T-helper 1 cell treated with Interleukin-12 subunit alpha and Interleukin-12 subunit beta and Interleukin-4 antibody, amounts not matched to agents 30 μg/mL and 1 μg/mL, for 36 hours (primary cell): ENCODE measurements at regions not wholly inside any gene's neighbourhood (a gene's known extent, or its start where the extent isn't known, plus 50 kb on each side); places are given as distances from the start of the nearest gene placed in this dataset.

Experiments
- H3K27ac Mint-ChIP-seq: one replicate; pipeline ENCODE4 v1.8.0; 2021; ENCODE audit warnings: mild to moderate bottlenecking, mixed read lengths
- H3K27me3 Mint-ChIP-seq: one replicate; pipeline ENCODE4 v1.8.0; 2021; ENCODE audit warnings: low read depth, mixed read lengths
- H3K36me3 Mint-ChIP-seq: one replicate; pipeline ENCODE4 v1.8.0; 2021; ENCODE audit warnings: low read depth, mixed read lengths
- H3K4me1 Mint-ChIP-seq: one replicate; pipeline ENCODE4 v1.8.0; 2021; ENCODE audit warnings: low read depth, mixed read lengths
- H3K4me3 Mint-ChIP-seq: one replicate; pipeline ENCODE4 v1.8.0; 2021; ENCODE audit warnings: mild to moderate bottlenecking, moderate library complexity, mixed read lengths
- H3K9me3 Mint-ChIP-seq: one replicate; pipeline ENCODE4 v1.8.0; 2021; ENCODE audit warnings: mixed read lengths

DNA sequence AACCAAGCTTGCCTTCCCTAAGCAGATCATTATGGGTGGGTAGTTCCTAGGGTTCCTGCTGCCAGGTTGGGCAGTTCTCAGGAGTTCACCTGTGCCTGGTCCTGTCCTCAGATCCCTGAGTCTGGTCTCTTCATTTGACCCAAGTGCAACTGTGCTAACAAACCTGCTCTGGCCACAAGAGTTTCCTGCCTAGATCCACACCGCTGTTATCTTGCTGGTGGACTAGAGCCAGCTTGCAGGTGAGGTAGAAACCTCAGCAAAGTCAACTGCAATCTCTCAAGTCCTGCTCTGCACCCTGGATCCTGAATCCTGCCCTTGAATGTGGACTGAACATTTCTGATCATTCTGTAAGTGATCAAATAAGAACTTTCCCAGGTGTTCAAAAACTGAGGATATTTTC, 191.8 kb upstream of the LRFN2 start:
- no peak overlapping the region for H3K4me3 Mint-ChIP-seq
- no peaks in the 10 kb centered on the region for H3K4me1 Mint-ChIP-seq
- no peaks in the 10 kb centered on the region for H3K36me3 Mint-ChIP-seq
- no peaks in the 10 kb centered on the region for H3K9me3 Mint-ChIP-seq
- no peak overlapping the region for H3K27ac Mint-ChIP-seq
- H3K27me3 Mint-ChIP-seq = peaks cover 14% of the 10 kb centered on the region

DNA sequence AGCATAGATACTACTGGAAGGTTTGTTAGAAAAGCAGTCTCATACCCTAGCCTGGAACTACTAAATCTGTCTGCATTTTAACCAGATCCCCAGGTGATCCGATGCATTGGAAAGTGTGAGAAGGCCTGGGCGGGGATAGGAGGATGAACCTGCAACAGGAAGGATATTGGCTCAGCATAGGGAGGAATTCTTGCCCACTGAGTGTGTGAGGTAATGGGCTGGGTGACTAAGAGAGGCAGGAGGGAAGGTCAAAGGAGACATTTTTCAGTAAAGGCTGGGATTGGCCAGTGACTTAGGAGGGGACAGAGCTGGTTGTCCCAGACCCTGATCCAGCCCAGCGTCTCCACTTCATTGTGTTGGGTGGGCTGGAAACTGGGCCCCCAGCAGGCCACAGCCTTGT, 191.0 kb upstream of the LRFN2 start:
- Mint-ChIP-seq H3K9me3 (no peaks in the 10 kb centered on the region), H3K27me3 (peaks cover 11% of the 10 kb centered on the region), H3K4me1 (no peaks in the 10 kb centered on the region), H3K4me3 (no peak overlapping the region), H3K27ac (no peak overlapping the region), H3K36me3 (no peaks in the 10 kb centered on the region)

DNA sequence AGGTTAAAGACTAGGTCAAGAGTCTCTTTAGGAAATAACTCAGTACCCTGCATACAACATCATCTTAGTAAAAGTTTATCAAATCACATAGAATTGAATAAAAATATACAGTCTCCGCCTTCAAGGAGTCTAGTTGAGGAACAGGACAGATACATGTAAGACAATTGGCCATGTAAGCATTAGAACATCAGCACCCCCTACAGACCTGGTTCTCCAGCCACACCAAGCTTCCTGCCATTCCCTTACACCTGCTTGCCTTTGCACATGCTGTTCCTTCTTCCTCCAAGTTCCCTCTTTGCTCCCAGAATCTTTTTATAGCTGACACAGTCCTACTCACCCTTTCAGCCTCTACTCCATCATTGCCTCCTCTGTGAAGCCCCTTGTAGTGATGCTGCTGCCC, 187.8 kb upstream of the LRFN2 start:
- no peaks in the 10 kb centered on the region for H3K36me3 Mint-ChIP-seq
- H3K4me1 Mint-ChIP-seq = no peaks in the 10 kb centered on the region
- H3K4me3 Mint-ChIP-seq = no peak overlapping the region
- peaks cover 24% of the 10 kb centered on the region for H3K27me3 Mint-ChIP-seq
- no peaks in the 10 kb centered on the region for H3K9me3 Mint-ChIP-seq
- no peak overlapping the region for H3K27ac Mint-ChIP-seq

DNA sequence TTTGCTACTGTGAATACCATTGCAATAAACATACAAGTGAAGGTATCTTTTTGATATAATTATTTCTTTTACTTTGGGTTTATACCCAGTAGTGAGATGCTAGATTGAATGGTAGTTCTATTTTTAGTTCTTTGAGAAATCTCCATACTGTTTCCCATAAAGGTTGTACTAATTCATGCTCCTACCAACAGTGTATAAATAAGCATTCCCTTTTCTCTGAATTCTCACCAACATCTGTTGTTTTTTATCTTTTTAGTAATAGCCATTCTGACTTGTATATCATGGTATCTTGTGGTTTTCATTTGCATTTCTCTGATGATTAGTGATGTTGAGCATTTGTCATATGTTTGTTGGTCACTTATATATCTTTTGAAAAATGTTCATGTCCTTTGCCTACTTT, 183.6 kb upstream of the LRFN2 start:
- H3K4me3 Mint-ChIP-seq = no peak overlapping the region
- H3K36me3 Mint-ChIP-seq = no peaks in the 10 kb centered on the region
- H3K27ac Mint-ChIP-seq = no peak overlapping the region
- peaks cover 44% of the 10 kb centered on the region for H3K27me3 Mint-ChIP-seq
- H3K4me1 Mint-ChIP-seq = no peaks in the 10 kb centered on the region
- no peaks in the 10 kb centered on the region for H3K9me3 Mint-ChIP-seq

DNA sequence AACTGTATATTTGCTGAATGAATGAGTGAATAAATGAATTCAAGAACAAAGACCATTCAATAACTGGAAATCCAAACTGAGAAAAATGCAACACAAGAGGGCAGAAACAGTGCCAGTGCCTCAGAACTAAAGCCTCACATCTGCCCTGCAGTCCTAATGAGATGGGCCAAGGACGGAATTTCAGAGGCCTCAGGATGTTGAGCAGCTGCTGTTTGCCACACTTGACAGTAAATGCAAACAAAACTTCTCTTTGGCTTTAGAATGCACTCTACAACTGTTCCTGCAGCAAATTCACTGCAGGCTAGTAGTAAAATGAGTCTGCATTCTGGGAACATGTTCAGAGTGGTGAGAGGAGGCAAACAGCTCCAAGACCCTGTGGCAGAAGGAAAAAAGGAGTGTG, 177.6 kb upstream of the LRFN2 start:
- Mint-ChIP-seq H3K4me3 (no peak overlapping the region), H3K9me3 (no peaks in the 10 kb centered on the region), H3K27me3 (peaks cover 22% of the 10 kb centered on the region), H3K4me1 (no peaks in the 10 kb centered on the region), H3K27ac (no peak overlapping the region), H3K36me3 (no peaks in the 10 kb centered on the region)

DNA sequence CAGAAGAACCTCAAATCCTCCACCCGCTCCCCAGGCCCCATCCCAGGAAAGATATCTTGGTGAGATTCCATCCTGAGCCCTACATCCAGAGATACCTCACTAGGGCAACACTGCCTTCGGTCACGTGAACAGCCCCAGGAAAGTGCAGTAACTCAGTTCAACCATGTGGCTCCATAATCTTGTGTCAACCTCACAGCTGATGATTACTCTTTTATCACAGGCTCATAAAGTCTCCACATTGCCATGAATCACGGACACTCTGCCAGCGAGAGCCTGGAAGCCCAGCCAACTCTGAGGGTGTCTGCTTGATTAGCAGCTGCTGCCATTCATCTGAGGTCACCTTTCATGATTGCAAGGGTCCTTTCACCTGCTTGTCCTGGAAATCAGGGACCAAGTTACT, 175.8 kb upstream of the LRFN2 start:
- Mint-ChIP-seq H3K4me3 (no peak overlapping the region), H3K27me3 (peaks cover 30% of the 10 kb centered on the region), H3K36me3 (no peaks in the 10 kb centered on the region), H3K9me3 (no peaks in the 10 kb centered on the region), H3K27ac (no peak overlapping the region), H3K4me1 (no peaks in the 10 kb centered on the region)

DNA sequence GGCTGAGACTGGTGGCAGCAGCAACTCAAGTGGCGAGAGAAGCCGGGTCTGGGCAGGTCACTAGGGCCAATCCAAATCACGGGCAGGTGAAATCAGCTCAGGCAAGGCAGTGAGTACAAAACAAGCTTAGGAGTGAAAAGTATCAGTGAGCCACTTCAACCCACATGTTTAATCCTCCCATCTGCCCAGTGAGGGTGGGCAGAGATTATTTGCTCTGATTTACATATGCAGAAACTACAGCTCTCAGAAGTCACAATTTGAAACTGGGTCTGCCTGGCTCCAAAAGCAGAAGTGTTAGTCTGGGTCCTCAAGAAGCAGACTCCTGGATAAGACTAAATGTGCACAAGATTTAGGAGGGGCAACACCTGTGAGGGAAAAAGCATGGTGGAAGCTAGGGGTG, 173.7 kb upstream of the LRFN2 start:
- Mint-ChIP-seq H3K27me3 (peaks cover 34% of the 10 kb centered on the region), H3K36me3 (no peaks in the 10 kb centered on the region), H3K27ac (no peak overlapping the region), H3K4me3 (no peak overlapping the region), H3K4me1 (no peaks in the 10 kb centered on the region), H3K9me3 (no peaks in the 10 kb centered on the region)

DNA sequence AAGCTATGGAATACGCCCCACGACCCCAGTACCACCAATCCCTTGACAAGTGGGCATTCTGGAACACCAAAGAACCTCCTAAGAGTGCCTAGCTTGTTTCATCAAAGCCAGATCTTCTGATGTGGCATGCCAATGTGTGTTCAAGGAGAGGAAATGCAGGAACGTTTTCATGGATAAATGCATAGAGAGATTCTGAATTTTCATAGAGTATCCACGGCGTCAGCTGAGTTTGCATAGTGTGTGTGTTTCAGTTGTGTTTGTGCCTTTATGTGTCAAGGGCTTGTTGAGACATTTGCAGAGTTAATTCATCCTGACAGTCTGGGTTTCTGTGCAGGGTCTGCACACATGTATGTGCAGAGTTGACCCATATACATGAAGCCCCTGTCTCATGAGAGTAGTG, 172.7 kb upstream of the LRFN2 start:
- Mint-ChIP-seq H3K27ac (no peak overlapping the region), H3K4me3 (no peak overlapping the region)

DNA sequence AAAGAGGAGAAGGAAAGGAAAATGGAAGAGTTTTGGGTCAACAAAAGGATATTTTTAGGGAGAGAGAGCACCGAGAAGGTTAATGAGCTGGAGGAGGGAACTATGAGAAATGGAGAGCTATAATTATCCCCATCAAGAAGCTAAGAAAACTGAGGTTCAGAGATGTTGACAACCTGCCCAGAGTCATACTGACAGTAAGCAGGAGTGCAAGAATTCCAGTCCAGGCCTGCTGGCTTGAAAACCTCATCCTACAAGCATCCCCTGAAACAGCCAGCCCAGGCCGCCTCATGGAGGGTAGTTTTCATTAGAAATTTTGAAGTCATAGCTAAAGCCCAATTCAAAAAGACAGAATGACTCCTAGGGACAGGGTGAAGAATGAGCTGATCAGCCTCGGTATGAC, 172.1 kb upstream of the LRFN2 start:
- Mint-ChIP-seq H3K4me1 (no peaks in the 10 kb centered on the region), H3K27ac (no peak overlapping the region), H3K27me3 (peaks cover 43% of the 10 kb centered on the region), H3K9me3 (no peaks in the 10 kb centered on the region), H3K4me3 (no peak overlapping the region), H3K36me3 (no peaks in the 10 kb centered on the region)

More for the DNA sequence above, 172.7 kb upstream of the LRFN2 start:
- H3K27me3 Mint-ChIP-seq = peaks cover 43% of the 10 kb centered on the region
- no peaks in the 10 kb centered on the region for H3K4me1 Mint-ChIP-seq
- no peaks in the 10 kb centered on the region for H3K9me3 Mint-ChIP-seq
- no peaks in the 10 kb centered on the region for H3K36me3 Mint-ChIP-seq

DNA sequence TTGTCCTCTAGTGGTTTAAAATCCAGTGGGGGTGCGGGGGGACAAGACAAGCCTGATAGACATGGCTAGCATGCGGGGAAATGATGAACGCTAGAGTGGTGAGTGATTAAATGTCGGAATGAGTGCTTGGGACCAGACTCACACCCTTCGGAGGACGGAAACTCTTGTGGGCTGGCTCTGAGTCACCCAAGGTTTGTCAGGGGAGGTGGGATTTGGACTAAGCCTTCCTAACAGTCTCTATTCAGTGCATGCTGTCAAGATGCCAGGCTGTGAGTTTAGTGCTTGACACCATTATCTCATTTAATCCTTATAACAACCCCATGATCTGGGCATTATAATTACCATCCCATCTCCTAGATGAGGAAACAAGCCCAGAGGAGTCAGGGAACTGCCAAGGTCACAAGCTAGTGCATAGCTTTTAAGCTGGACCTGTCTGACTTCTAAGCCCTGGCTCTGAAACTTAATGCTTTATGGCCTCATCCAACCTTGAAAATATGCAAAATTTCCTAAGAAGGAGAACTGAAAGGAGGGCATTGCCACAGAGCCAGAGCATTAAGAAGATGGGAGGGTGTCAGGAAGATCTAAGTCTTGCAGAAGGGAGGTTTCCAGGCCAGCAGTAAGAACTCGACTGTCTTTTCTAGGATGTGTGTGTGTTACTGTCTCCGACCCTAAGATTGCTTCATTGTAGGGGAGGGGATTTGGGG, 168.7 kb upstream of the LRFN2 start:
- H3K9me3 Mint-ChIP-seq = no peaks in the 10 kb centered on the region
- no peaks in the 10 kb centered on the region for H3K36me3 Mint-ChIP-seq
- H3K27me3 Mint-ChIP-seq = peaks cover 52% of the 10 kb centered on the region
- no peaks in the 10 kb centered on the region for H3K4me1 Mint-ChIP-seq
- H3K27ac Mint-ChIP-seq = no peak overlapping the region
- no peak overlapping the region for H3K4me3 Mint-ChIP-seq

DNA sequence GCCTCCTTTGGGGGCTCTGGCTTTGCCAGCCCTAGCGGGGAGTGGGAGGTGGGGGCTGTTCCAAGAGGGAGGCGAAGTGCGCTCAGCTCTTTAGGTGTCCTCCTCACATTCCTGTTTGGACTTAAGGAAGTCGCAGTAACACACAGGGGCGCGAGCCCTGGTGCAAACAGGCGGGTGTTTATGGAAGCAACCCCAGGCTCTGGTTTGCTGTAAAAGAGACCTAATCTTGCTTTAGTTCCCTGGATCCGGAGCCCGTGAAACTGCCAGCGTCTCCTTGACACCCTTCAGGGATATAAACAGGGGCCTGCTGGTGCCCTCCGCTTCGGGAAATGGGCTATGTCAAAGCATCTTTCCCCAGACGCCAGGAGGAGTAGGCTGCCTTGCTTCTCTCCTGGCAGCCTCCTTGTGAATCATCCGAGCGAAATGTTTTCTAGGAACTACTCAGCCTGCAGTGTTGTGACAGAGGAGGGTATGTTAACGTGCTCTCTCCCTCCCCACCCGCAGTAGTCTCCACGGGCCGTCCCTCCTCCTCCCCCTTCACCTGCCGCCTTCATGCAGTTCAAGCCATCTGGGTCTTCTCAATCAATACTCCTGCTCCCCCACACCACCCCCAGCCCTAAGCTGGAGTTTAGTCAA, 168.0 kb upstream of the LRFN2 start:
- Mint-ChIP-seq H3K27me3 (peaks cover 53% of the 10 kb centered on the region), H3K4me3 (no peak overlapping the region), H3K9me3 (no peaks in the 10 kb centered on the region), H3K27ac (no peak overlapping the region), H3K4me1 (no peaks in the 10 kb centered on the region), H3K36me3 (no peaks in the 10 kb centered on the region)

DNA sequence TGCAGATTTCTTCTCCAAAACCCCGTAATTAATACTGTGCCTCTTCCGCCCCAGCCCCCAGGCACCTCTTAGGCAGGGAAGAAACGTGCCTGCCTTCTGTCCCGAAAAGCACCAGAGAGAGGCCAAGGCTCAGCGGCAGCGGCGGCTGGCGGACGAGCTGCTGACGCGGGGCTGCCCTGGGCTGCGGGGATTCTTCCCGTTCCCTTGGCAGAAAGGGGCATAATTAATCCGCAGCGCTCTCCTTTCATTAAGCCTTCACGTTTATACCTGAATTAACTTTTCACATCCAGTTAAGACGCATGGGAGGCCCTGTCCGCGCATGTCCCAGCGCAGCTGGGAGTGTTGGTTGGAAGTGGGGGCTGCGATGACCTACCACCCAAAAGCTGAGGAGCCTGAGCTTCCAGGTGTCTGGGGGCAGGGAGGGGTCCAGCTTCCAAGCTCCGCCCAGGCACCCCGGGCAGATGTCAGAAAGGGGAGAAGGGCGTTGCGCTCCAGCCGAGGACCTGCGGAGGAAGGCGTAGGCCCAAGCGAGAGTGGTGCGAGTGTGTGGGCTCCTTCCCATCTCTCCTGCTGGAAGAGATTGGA, 167.4 kb upstream of the LRFN2 start:
- Mint-ChIP-seq H3K4me1 (no peaks in the 10 kb centered on the region), H3K4me3 (no peak overlapping the region), H3K27me3 (peaks cover 56% of the 10 kb centered on the region), H3K9me3 (no peaks in the 10 kb centered on the region), H3K27ac (no peak overlapping the region), H3K36me3 (no peaks in the 10 kb centered on the region)

DNA sequence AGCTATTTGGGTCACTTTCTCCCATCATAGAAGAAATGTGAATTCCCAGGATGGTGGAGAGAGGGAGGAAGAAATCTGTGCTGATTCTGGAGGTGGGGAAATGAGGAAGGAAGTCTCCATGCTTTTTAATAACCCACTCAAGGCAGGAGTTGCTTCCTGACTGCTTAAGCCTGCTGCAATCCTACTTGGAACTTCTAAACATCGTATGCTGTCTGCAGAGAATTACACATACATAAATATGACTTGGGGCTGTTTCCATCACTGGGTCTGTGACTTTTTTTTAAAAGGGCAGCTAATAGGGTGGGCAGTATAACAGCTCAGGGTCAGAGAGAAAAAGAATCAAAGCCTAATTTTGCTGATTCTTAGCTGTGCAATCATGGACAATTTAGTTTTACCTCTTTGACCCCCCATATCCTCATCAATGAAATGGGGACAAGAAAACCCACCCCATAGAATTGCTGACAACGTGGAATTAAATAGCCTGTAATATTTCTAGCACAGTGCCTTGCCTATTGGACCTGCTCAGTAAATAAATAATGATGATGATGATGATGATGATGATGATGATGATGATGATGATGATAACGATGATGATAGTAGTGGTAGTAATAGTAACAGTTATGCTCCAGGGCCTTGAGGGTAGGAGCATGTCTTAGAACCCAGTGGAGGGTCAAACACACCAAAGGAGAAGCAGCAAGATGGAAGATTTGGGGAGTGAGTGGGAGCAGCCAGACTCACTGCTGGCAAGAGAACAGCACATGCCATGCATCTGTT, 166.7 kb upstream of the LRFN2 start:
- no peaks in the 10 kb centered on the region for H3K4me1 Mint-ChIP-seq
- no peaks in the 10 kb centered on the region for H3K36me3 Mint-ChIP-seq
- H3K27me3 Mint-ChIP-seq = peaks cover 59% of the 10 kb centered on the region
- no peaks in the 10 kb centered on the region for H3K9me3 Mint-ChIP-seq
- no peak overlapping the region for H3K4me3 Mint-ChIP-seq
- no peak overlapping the region for H3K27ac Mint-ChIP-seq

DNA sequence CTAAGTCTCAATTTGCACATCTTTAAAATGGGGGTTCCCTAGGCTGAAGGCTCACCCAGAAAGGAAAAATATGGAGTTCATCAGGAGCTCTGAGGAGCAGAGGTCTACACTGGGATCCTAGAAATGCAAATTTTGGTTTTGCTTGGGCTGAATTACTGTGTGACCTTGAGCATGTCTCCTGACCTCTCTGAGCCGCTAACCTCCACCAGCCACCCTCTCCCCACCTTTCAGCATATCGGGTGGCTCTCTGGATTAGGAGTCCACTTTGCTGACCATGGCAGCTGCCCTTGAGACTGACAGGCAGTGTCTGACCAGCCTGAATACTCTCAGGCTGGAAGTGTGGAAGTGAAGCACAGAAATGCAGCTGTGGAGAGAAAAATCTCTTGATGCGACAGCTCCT, 165.9 kb upstream of the LRFN2 start:
- H3K36me3 Mint-ChIP-seq = no peaks in the 10 kb centered on the region
- H3K27ac Mint-ChIP-seq = no peak overlapping the region
- H3K4me1 Mint-ChIP-seq = no peaks in the 10 kb centered on the region
- no peak overlapping the region for H3K4me3 Mint-ChIP-seq
- H3K27me3 Mint-ChIP-seq = peaks cover 62% of the 10 kb centered on the region
- H3K9me3 Mint-ChIP-seq = no peaks in the 10 kb centered on the region

DNA sequence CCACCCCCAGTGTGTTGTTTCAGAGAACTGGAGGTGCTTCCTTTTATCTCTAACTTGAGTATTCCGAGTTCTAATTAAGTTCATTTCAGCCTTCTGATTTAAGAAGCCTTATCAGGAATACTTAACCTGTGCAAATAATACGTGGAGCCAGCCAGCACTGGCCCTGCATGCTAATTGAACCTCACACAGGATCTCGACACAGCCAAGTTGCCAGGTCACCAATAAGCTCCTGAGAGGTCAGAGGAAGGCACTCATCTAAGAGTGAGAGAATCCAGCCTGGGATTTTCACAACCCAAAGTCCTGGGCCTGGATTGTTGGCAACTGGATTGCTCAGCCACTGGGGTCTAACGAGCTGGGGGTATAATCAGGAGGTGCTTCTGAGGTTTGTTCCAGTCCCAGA, 157.7 kb upstream of the LRFN2 start:
- Mint-ChIP-seq H3K4me3 (no peak overlapping the region), H3K36me3 (no peaks in the 10 kb centered on the region), H3K27ac (no peak overlapping the region), H3K27me3 (peaks cover 33% of the 10 kb centered on the region), H3K4me1 (no peaks in the 10 kb centered on the region), H3K9me3 (no peaks in the 10 kb centered on the region)
